Thoracic aorta (tissue), 2 donors: ENCODE measurements at regions not wholly inside any gene's neighbourhood (a gene's known extent, or its start where the extent isn't known, plus 50 kb on each side); places are given as distances from the start of the nearest gene placed in this dataset.

Source experiments
- ATAC-seq: fragments of 150-250 bp; one replicate; pipeline ENCODE4 v1.8.0; 2017; ENCODE audit warnings: low read depth; ENCODE audit not compliant: insufficient number of reproducible peaks, low FRiP score
- DNase-seq: peaks from one replicate; pipeline ENCODE4 v3.0.0-alpha.2; 2020; ENCODE audit warnings: low spot score
- H3K27ac ChIP-seq, 2 donors: fragments of 200-600 bp; sonication (generic); 1 replicate in 1 of 2; 2 replicates in 1 of 2; pipeline ENCODE4 v1.5.1; 2016; ENCODE audit warnings: mild to moderate bottlenecking in 2 of 2, moderate library complexity in 2 of 2
- H3K27me3 ChIP-seq: fragments of 200-600 bp; sonication (generic); replicated peaks from 2 replicates; pipeline ENCODE4 v1.6.0; 2016; ENCODE audit warnings: mild to moderate bottlenecking; ENCODE audit not compliant: insufficient read depth
- H3K36me3 ChIP-seq: fragments of 200-600 bp; sonication (generic); one replicate; pipeline ENCODE4 v1.5.1; 2016
- H3K4me1 ChIP-seq, 2 donors: fragments of 200-600 bp; sonication (generic); 1 replicate in 1 of 2; 2 replicates in 1 of 2; pipeline versions ENCODE4 v1.5.1 to v1.6.0; 2016; ENCODE audit warnings: low read depth in 2 of 2, mild to moderate bottlenecking in 1 of 2; ENCODE audit not compliant: control insufficient read depth in 1 of 2
- H3K4me3 ChIP-seq: fragments of 200-600 bp; sonication (generic); 2 replicates; pipeline ENCODE4 v1.5.1; 2016; ENCODE audit warnings: mild to moderate bottlenecking
- H3K9me3 ChIP-seq: fragments of 200-600 bp; sonication (generic); 2 replicates; pipeline ENCODE4 v1.5.1; 2016
- CTCF ChIP-seq: fragments of 200-600 bp; sonication (generic); IDR thresholded peaks from one replicate; pipeline ENCODE4 v1.5.1; 2019; ENCODE audit warnings: antibody characterized with exemption

- Histone ChIP-seq H3K27ac (no peak overlapping the region), H3K4me3 (no peak overlapping the region), H3K36me3 (no peaks in the 10 kb centered on the region), H3K4me1 (no peaks in the 10 kb centered on the region), H3K27me3 (no peaks in the 10 kb centered on the region), H3K9me3 (no peaks in the 10 kb centered on the region)
- no peak for DNase-seq
- ATAC-seq, result no peak
- no peak for TF ChIP-seq CTCF
Observed at GRCh38 chr6:113328886-113329381, 528.2 kb upstream of the MARCKS start.

GRCh38 chr6:113329942-113330635, 527.1 kb upstream of the MARCKS start:
- H3K4me1 ChIP-seq, result no peaks in the 10 kb centered on the region
- H3K27me3 ChIP-seq, result no peaks in the 10 kb centered on the region
- H3K36me3 ChIP-seq, result no peaks in the 10 kb centered on the region
- TF ChIP-seq CTCF, result no peak
- no peak for ATAC-seq
- no peak overlapping the region for H3K4me3 ChIP-seq
- DNase-seq, result no peak
- H3K27ac ChIP-seq, result no peak overlapping the region
- H3K9me3 ChIP-seq, result no peaks in the 10 kb centered on the region

GRCh38 chr6:113330636-113330946, 526.6 kb upstream of the MARCKS start:
- no peak for ATAC-seq
- Histone ChIP-seq H3K4me3 (no peak overlapping the region), H3K9me3 (no peaks in the 10 kb centered on the region), H3K36me3 (no peaks in the 10 kb centered on the region), H3K27ac (no peak overlapping the region), H3K27me3 (no peaks in the 10 kb centered on the region), H3K4me1 (no peaks in the 10 kb centered on the region)
- no peak for DNase-seq
- no peak for TF ChIP-seq CTCF

GRCh38 chr6:113331021-113331420, 526.1 kb upstream of the MARCKS start:
- DNase-seq, result no peak
- Histone ChIP-seq H3K27me3 (no peaks in the 10 kb centered on the region), H3K27ac (no peak overlapping the region), H3K9me3 (no peaks in the 10 kb centered on the region), H3K36me3 (no peaks in the 10 kb centered on the region), H3K4me1 (no peaks in the 10 kb centered on the region), H3K4me3 (no peak overlapping the region)
- no peak for TF ChIP-seq CTCF
- no peak for ATAC-seq

GRCh38 chr6:113338644-113339043, 518.5 kb upstream of the MARCKS start:
- TF ChIP-seq CTCF, result no peak
- Histone ChIP-seq H3K4me1 (no peaks in the 10 kb centered on the region), H3K4me3 (no peak overlapping the region), H3K36me3 (no peaks in the 10 kb centered on the region), H3K9me3 (no peaks in the 10 kb centered on the region), H3K27me3 (no peaks in the 10 kb centered on the region), H3K27ac (no peak overlapping the region)
- DNase-seq (no peak), ATAC-seq (no peak)
